Transverse colon (tissue), 3 donors: ENCODE measurements at regions not wholly inside any gene's neighbourhood (a gene's known extent, or its start where the extent isn't known, plus 50 kb on each side); places are given as distances from the start of the nearest gene placed in this dataset.

Experiments
- POLR2A ChIP-seq: fragments of 450-650 bp; IDR thresholded peaks from one replicate; pipeline ENCODE4 v1.6.1; 2016; ENCODE audit warnings: antibody characterized with exemption, mild to moderate bottlenecking, moderate library complexity
- TF ChIP-seq, protein P1 (sequence below), 5 experiments: fragments of 200-600 bp in 3 of 5; fragments of 450-650 bp in 2 of 5; sonication (generic) in 3 of 5; IDR thresholded peaks; 1 replicate in 2 of 5; 2 replicates in 3 of 5; pipeline ENCODE4 v1.5.1; 2016 to 2017; ENCODE audit warnings: antibody characterized with exemption in 5 of 5, inconsistent platforms in 3 of 5, mild to moderate bottlenecking in 2 of 5, moderate library complexity in 1 of 5

DNA sequence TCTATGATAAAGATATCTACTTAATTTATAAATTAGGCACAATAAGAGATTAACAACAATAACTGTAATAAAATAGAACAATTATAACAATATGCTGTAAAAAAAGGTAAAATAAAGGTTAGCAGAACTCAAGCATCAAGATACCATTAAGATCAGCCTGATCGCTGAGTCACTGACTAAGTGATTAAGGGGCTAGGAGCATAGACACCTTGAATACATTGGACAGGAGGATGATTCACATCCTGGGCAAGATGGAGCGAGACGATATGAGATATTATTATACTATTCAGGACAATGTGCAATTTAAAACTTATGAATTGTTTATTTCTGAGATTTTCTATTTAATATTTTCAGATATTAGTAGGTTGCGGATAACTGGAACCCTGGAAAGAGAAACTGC is 1277.8 kb upstream of the ZEB2 start:
- TF ChIP-seq, protein P1, sequence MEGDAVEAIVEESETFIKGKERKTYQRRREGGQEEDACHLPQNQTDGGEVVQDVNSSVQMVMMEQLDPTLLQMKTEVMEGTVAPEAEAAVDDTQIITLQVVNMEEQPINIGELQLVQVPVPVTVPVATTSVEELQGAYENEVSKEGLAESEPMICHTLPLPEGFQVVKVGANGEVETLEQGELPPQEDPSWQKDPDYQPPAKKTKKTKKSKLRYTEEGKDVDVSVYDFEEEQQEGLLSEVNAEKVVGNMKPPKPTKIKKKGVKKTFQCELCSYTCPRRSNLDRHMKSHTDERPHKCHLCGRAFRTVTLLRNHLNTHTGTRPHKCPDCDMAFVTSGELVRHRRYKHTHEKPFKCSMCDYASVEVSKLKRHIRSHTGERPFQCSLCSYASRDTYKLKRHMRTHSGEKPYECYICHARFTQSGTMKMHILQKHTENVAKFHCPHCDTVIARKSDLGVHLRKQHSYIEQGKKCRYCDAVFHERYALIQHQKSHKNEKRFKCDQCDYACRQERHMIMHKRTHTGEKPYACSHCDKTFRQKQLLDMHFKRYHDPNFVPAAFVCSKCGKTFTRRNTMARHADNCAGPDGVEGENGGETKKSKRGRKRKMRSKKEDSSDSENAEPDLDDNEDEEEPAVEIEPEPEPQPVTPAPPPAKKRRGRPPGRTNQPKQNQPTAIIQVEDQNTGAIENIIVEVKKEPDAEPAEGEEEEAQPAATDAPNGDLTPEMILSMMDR (IDR thresholded peaks at IDR 0.05), result no peak
- TF ChIP-seq POLR2A, result no peak
